ENCODE measurements at regions not wholly inside any gene's neighbourhood (a gene's known extent, or its start where the extent isn't known, plus 50 kb on each side); places are given as distances from the start of the nearest gene placed in this dataset.
"Not testable (repeated sequence)": the region's sequence is repeated elsewhere in the genome, so short reads cannot be mapped to it uniquely, and the experiment has no call there.

DNA sequence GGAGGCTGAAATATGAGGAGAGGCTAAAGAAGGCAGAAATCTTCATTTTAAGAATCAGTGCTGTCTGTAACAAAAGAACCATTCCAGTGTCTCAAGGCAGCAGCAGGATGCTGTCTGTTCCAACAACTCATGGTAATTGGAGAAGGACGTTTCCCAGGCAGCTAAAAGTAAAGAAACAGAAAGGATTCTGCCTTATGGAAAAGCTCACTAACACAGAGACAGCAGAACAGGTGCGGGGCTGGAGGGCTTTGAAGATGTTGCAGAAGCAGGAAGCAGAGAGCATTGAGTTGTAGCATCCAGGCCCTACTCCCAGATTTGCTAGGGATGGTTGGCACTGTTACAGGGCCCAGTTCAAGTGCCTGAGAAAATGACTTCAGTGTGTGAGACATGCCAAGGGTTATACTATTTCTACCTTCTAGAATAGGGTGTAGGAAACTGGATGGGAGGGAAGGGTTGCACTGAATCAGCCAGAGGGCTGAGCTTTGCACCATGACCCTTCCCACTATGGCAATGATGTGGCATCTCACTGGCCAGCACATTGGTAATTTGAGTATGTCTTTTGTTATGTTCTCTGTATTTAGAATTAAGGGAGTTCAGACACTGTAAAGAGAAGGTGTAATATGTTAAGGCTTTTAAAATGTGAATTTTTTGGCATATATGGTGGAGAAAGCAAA is 160.0 kb upstream of the FBXO33 start:
- H3K36me3 ChIP-seq: no peaks in the 10 kb centered on the region
- no peaks in the 10 kb centered on the region for H3K27me3 ChIP-seq
- H3K4me3 ChIP-seq: no peak overlapping the region
- no peak for DNase-seq
- no peaks in the 10 kb centered on the region for H3K9me3 ChIP-seq
- whole genome bisulfite sequencing, 2 donors: 35 to 41% methylated on average over 2 of the region's 2 CpGs
- TF ChIP-seq POLR2A (IDR thresholded peaks at IDR 0.05): no peak
- TF ChIP-seq, protein P1, sequence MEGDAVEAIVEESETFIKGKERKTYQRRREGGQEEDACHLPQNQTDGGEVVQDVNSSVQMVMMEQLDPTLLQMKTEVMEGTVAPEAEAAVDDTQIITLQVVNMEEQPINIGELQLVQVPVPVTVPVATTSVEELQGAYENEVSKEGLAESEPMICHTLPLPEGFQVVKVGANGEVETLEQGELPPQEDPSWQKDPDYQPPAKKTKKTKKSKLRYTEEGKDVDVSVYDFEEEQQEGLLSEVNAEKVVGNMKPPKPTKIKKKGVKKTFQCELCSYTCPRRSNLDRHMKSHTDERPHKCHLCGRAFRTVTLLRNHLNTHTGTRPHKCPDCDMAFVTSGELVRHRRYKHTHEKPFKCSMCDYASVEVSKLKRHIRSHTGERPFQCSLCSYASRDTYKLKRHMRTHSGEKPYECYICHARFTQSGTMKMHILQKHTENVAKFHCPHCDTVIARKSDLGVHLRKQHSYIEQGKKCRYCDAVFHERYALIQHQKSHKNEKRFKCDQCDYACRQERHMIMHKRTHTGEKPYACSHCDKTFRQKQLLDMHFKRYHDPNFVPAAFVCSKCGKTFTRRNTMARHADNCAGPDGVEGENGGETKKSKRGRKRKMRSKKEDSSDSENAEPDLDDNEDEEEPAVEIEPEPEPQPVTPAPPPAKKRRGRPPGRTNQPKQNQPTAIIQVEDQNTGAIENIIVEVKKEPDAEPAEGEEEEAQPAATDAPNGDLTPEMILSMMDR (IDR thresholded peaks at IDR 0.05): no peak
- no peaks in the 10 kb centered on the region for H3K4me1 ChIP-seq
- intact Hi-C loops (cut with DNase I): no loop called here
- no peak overlapping the region for H3K27ac ChIP-seq

GRCh38 chr14:39589882-39590281 is 157.6 kb upstream of the FBXO33 start:
- H3K36me3 ChIP-seq; H3K4me1 ChIP-seq; intact Hi-C loops (cut with DNase I); DNase-seq; H3K27ac ChIP-seq; H3K27me3 ChIP-seq; H3K4me3 ChIP-seq; H3K9me3 ChIP-seq: not testable (repeated sequence)
- WGBS, 2 donors: 97% methylated on average over 11 to 16 of the region's 21 CpGs

GRCh38 chr14:39582028-39582654 is 149.9 kb upstream of the FBXO33 start:
- no peak for TF ChIP-seq POLR2A (IDR thresholded peaks at IDR 0.05)
- TF ChIP-seq, protein P1 (IDR thresholded peaks at IDR 0.05): no peak
- WGBS, 2 donors: 28 to 33% methylated on average over 2 of the region's 2 CpGs
- intact Hi-C loops (cut with DNase I): no loop called here
- H3K36me3 ChIP-seq: no peaks in the 10 kb centered on the region
- no peaks in the 10 kb centered on the region for H3K4me1 ChIP-seq
- no peak overlapping the region for H3K4me3 ChIP-seq
- H3K27me3 ChIP-seq: no peaks in the 10 kb centered on the region
- DNase-seq: no peak
- no peaks in the 10 kb centered on the region for H3K9me3 ChIP-seq
- no peak overlapping the region for H3K27ac ChIP-seq

DNA sequence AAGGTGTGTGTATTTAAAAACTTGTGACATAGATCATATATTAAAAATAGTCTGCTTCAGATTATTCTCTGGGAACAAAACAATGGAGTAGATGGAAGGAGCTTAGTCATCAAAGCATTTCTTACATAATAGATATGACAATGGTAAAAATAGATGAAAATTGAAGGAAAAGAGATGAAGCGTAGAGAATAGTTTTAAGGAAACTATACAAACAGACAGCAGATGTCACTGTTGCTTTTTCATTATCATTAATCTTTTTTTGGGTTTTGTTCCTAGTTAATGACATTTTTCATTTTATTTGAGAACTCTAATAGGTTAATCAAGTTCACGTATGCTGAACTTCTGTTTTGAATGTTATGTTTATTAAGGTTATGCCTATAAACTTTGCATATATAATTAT is 149.2 kb upstream of the FBXO33 start:
- WGBS, 2 donors: 46 to 48% methylated on average over 2 of the region's 2 CpGs
- Histone ChIP-seq H3K4me1 (no peaks in the 10 kb centered on the region), H3K9me3 (peaks cover 0 to 4% (median 0%) of the 10 kb centered on the region in 3 donors), H3K27me3 (no peaks in the 10 kb centered on the region), H3K27ac (no peak overlapping the region), H3K36me3 (no peaks in the 10 kb centered on the region), H3K4me3 (no peak overlapping the region)
- intact Hi-C loops (cut with DNase I): no loop called here
- no peak for DNase-seq
- TF ChIP-seq, protein P1 (IDR thresholded peaks at IDR 0.05): no peak
- no peak for TF ChIP-seq POLR2A (IDR thresholded peaks at IDR 0.05)

DNA sequence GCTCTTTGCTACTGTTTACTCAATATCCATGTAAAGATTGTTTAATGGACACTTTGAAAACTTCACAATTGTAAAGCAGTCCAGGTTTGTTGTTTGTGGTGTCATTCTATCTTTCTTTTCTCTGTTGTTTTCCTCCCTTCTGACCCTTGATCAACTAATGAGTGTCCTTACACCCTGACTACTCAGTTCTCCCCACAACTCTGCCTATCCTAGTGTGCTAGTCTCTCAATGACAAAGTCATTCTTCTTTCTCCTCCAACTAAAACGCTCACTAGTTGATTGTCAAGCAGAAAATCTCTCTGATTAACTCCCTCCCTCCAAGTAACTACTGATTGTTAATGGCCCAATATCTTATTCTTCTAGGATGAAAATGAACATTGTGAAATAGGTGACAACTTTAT is 148.5 kb upstream of the FBXO33 start:
- Histone ChIP-seq H3K27me3 (no peaks in the 10 kb centered on the region), H3K4me3 (no peak overlapping the region), H3K36me3 (no peaks in the 10 kb centered on the region), H3K9me3 (peaks cover 0 to 7% (median 0%) of the 10 kb centered on the region in 3 donors), H3K4me1 (no peaks in the 10 kb centered on the region), H3K27ac (no peak overlapping the region)
- DNase-seq: no peak
- intact Hi-C loops (cut with DNase I): no loop called here
- 26 to 38% methylated on average over 1 of the region's 1 CpG for WGBS, 2 donors
- TF ChIP-seq, protein P1 (IDR thresholded peaks at IDR 0.05): no peak
- TF ChIP-seq POLR2A (IDR thresholded peaks at IDR 0.05): no peak
